ENCODE measurements at regions not wholly inside any gene's neighbourhood (a gene's known extent, or its start where the extent isn't known, plus 50 kb on each side); places are given as distances from the start of the nearest gene placed in this dataset.
"Not testable (repeated sequence)": the region's sequence is repeated elsewhere in the genome, so short reads cannot be mapped to it uniquely, and the experiment has no call there.

GRCh38 chr1:112141301-112141700, 151.8 kb upstream of the KCND3 start:
- Mint-ChIP-seq H3K4me3 (ENCODE audit: unreplicated experiment) (no peak overlapping the region), H3K27me3 (ENCODE audit: low read depth) (peaks cover 10% of the 10 kb centered on the region), H3K27ac (ENCODE audit: unreplicated experiment) (no peak overlapping the region), H3K9me3 (ENCODE audit: low read depth) (no peaks in the 10 kb centered on the region), H3K4me1 (ENCODE audit: low read depth) (no peaks in the 10 kb centered on the region), H3K36me3 (ENCODE audit: low read depth) (no peaks in the 10 kb centered on the region)
- no peak for DNase-seq (ENCODE audit: low spot score)
- TF ChIP-seq CTCF (IDR thresholded peaks at IDR 0.05), result no peak

- H3K4me1 Mint-ChIP-seq (ENCODE audit: low read depth), result no peaks in the 10 kb centered on the region
- no peak for DNase-seq (ENCODE audit: low spot score)
- H3K4me3 Mint-ChIP-seq (ENCODE audit: unreplicated experiment), result no peak overlapping the region
- H3K27ac Mint-ChIP-seq (ENCODE audit: unreplicated experiment), result no peak overlapping the region
- peaks cover 8% of the 10 kb centered on the region for H3K27me3 Mint-ChIP-seq (ENCODE audit: low read depth)
- no peaks in the 10 kb centered on the region for H3K36me3 Mint-ChIP-seq (ENCODE audit: low read depth)
- H3K9me3 Mint-ChIP-seq (ENCODE audit: low read depth), result no peaks in the 10 kb centered on the region
- TF ChIP-seq CTCF (IDR thresholded peaks at IDR 0.05), result no peak
Observed at GRCh38 chr1:112141923-112142322, 152.5 kb upstream of the KCND3 start.

- no peaks in the 10 kb centered on the region for H3K4me1 Mint-ChIP-seq (ENCODE audit: low read depth)
- no peak overlapping the region for H3K4me3 Mint-ChIP-seq (ENCODE audit: unreplicated experiment)
- H3K27me3 Mint-ChIP-seq (ENCODE audit: low read depth), result peaks cover 10% of the 10 kb centered on the region
- DNase-seq (ENCODE audit: low spot score), result no peak
- H3K36me3 Mint-ChIP-seq (ENCODE audit: low read depth), result no peaks in the 10 kb centered on the region
- H3K9me3 Mint-ChIP-seq (ENCODE audit: low read depth), result peaks cover 7% of the 10 kb centered on the region
- no peak overlapping the region for H3K27ac Mint-ChIP-seq (ENCODE audit: unreplicated experiment)
- TF ChIP-seq CTCF (IDR thresholded peaks at IDR 0.05), result no peak
Observed at GRCh38 chr1:112143871-112144441, 154.5 kb upstream of the KCND3 start.

GRCh38 chr1:112144733-112145426, 155.4 kb upstream of the KCND3 start:
- Mint-ChIP-seq H3K4me1 (ENCODE audit: low read depth) (no peaks in the 10 kb centered on the region), H3K27me3 (ENCODE audit: low read depth) (peaks cover 10% of the 10 kb centered on the region), H3K9me3 (ENCODE audit: low read depth) (peaks cover 7% of the 10 kb centered on the region), H3K4me3 (ENCODE audit: unreplicated experiment) (no peak overlapping the region), H3K36me3 (ENCODE audit: low read depth) (no peaks in the 10 kb centered on the region), H3K27ac (ENCODE audit: unreplicated experiment) (no peak overlapping the region)
- TF ChIP-seq CTCF (IDR thresholded peaks at IDR 0.05), result no peak
- DNase-seq (ENCODE audit: low spot score), result no peak

GRCh38 chr1:112146201-112146715, 156.8 kb upstream of the KCND3 start:
- H3K4me1 Mint-ChIP-seq (ENCODE audit: low read depth), result no peaks in the 10 kb centered on the region

GRCh38 chr1:112160214-112160613, 170.7 kb upstream of the KCND3 start:
- H3K4me1 Mint-ChIP-seq (ENCODE audit: low read depth); DNase-seq (ENCODE audit: low spot score); H3K9me3 Mint-ChIP-seq (ENCODE audit: low read depth); H3K36me3 Mint-ChIP-seq (ENCODE audit: low read depth); H3K4me3 Mint-ChIP-seq (ENCODE audit: unreplicated experiment); H3K27ac Mint-ChIP-seq (ENCODE audit: unreplicated experiment); H3K27me3 Mint-ChIP-seq (ENCODE audit: low read depth): not testable (repeated sequence)

More at GRCh38 chr1:112146201-112146715, 156.8 kb upstream of the KCND3 start:
- peaks cover 8% of the 10 kb centered on the region for H3K27me3 Mint-ChIP-seq (ENCODE audit: low read depth)
- no peaks in the 10 kb centered on the region for H3K36me3 Mint-ChIP-seq (ENCODE audit: low read depth)
- H3K9me3 Mint-ChIP-seq (ENCODE audit: low read depth), result peaks cover 7% of the 10 kb centered on the region
- H3K27ac Mint-ChIP-seq (ENCODE audit: unreplicated experiment), result no peak overlapping the region
- no peak overlapping the region for H3K4me3 Mint-ChIP-seq (ENCODE audit: unreplicated experiment)
- DNase-seq (ENCODE audit: low spot score), result no peak
- TF ChIP-seq CTCF (IDR thresholded peaks at IDR 0.05), result no peak
